GM12865 (cell line): ENCODE measurements at regions not wholly inside any gene's neighbourhood (a gene's known extent, or its start where the extent isn't known, plus 50 kb on each side); places are given as distances from the start of the nearest gene placed in this dataset.

Experiments used
- DNase-seq: peaks from one replicate; pipeline ENCODE4 v3.0.0; 2010; ENCODE audit warnings: low read depth
- H3K4me3 ChIP-seq: 2 replicates; pipeline ENCODE4 v1.5.1; 2011; ENCODE audit warnings: mild to moderate bottlenecking, low read depth, low read length, control low read depth
- CTCF ChIP-seq: IDR thresholded peaks from 2 replicates; pipeline ENCODE4 v1.5.1; 2011; ENCODE audit warnings: low read length, control low read depth, low read depth, inconsistent platforms; ENCODE audit not compliant: insufficient read depth; ENCODE audit errors: missing control alignments

DNA sequence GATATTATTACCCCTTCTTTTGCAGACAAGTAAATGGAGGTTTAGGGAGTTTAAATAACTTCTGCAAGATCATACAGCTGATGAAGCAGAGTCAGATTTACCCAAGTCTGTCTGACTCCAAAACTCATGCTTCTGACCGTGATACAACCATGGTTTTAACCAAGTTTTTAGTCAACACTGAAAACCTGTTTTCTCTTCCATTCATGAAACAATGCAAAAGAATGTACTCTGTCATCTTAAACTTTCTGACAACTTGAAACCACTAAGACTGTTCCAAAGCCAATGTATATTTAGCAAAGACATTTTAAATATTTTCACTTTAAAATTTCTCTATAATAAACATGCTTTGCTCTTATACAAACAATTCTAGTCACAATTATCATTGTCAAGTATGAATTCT lies 77.0 kb upstream of the RBMS3 start:
- no peak for TF ChIP-seq CTCF

DNA sequence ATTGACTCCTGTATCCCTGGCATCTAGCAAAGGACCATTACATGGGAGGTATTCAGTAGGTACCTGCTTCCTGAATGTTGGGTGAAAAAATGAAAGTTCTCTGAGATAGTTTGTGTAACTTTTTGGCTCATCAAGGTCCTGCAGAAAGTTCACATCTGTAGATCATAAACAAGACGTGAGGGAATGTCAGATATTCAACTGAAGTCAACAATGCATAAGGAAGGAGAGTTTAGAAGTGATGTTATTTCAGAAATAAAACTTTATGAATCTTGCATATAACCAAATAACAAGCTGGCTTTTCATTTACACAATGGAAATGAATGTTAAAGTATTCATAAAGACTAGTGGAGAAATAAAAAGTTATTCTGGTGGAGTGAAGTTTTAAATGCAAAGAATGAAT lies 73.4 kb upstream of the RBMS3 start:
- TF ChIP-seq CTCF: no peak
- H3K4me3 ChIP-seq: no peak overlapping the region
- DNase-seq: no peak

More for the DNA sequence above, 77.0 kb upstream of the RBMS3 start:
- H3K4me3 ChIP-seq: no peak overlapping the region
- DNase-seq: no peak

DNA sequence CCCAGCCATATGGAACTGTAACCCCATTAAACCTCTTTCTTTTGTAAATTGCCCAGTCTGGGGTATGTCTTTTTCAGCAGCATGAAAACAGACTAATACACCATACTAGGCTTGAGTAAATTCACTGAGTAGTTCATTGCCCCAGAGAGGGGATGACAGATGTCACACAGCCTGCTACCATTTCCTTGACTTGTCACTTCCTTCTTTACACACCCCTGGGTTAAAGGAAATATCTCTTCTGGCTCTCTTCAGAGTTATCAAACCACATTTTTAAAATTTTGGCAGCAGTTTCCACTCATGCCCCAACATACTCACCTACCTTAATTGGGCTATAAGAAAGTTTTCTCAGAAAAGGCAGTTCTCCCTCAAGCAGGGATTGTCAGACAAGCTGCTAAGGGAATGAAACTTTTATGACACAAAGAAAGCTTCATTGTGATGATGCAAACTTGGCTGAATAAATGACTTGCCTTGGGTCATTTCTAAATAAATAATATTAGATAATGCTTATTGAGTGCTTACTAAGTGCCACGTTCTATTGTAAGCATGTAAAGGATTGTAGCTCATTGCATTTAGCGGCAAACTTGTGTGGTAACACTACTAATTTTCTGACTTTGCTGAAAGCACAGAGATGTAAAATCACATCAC lies 68.0 kb upstream of the RBMS3 start:
- TF ChIP-seq CTCF: no peak
- DNase-seq: no peak
- H3K4me3 ChIP-seq: no peak overlapping the region

GRCh38 chr3:29214009-29214658 lies 66.7 kb upstream of the RBMS3 start:
- H3K4me3 ChIP-seq: no peak overlapping the region
- no peak for DNase-seq
- TF ChIP-seq CTCF: no peak

DNA sequence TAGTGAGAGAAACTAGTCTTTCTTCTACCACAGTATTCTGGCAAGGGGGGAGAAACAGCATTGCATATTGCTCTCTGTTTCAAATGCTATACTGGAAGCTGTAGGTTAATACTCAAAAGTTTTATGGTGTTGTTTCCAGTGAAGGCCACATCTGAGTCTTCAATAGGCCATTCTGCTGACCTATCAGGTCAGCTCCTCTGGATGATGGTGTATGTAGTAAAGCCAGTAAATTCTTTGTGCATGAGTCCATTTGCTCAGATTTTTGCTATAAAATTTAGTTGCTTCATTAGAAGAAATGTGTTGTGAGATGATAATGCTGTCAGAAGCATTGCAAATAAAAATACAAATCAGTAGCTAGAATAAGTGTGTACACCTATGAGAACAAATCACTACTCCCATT lies 64.9 kb upstream of the RBMS3 start:
- no peak overlapping the region for H3K4me3 ChIP-seq
- TF ChIP-seq CTCF: no peak
- no peak for DNase-seq

DNA sequence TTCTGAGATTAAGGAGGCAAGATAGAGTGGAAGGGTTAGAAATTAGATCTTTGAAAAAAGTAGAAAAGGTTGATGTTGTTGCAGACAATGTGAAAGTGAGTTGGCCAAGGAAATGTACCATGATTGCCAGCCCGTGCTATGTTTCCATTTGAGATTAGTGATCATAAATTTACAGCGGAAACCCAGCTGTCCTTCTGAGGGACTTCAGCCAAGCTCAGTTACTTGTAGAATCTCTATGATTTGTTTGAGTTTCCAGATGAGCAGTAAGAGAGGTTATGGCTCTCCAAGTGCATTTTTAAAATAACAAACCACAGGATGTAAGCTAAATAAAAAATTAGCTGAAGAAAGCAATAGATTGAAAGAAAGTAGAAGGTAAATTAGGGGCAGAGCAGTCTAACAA lies 54.2 kb upstream of the RBMS3 start:
- DNase-seq: no peak
- TF ChIP-seq CTCF: no peak

GRCh38 chr3:29227307-29227706 lies 53.6 kb upstream of the RBMS3 start:
- DNase-seq: no peak
- TF ChIP-seq CTCF: no peak
- H3K4me3 ChIP-seq: no peak overlapping the region

More for the DNA sequence above, 54.2 kb upstream of the RBMS3 start:
- H3K4me3 ChIP-seq: no peak overlapping the region
